SKM-1 treated with dmso at 0.1 percent for 144 hours (cell line): ENCODE measurements at regions not wholly inside any gene's neighbourhood (a gene's known extent, or its start where the extent isn't known, plus 50 kb on each side); places are given as distances from the start of the nearest gene placed in this dataset.

ENCODE experiments used
- DNase-seq: peaks from one replicate; lab custom pipeline; 2025; ENCODE audit not compliant: unreplicated experiment; lab: John Stamatoyannopoulos, UW

- DNase-seq: no peak
Observed at GRCh38 chr11:28636566-28636965, 528.4 kb downstream of the METTL15 start.

GRCh38 chr11:28636033-28636432 is 527.8 kb downstream of the METTL15 start:
- no peak for DNase-seq

- DNase-seq: no peak
Observed at GRCh38 chr11:28632338-28632737, 524.1 kb downstream of the METTL15 start.

- DNase-seq: no peak
Observed at GRCh38 chr11:28631148-28631547, 523.0 kb downstream of the METTL15 start.

GRCh38 chr11:28629235-28629634 is 521.0 kb downstream of the METTL15 start:
- DNase-seq: no peak

- no peak for DNase-seq
Observed at GRCh38 chr11:28628412-28628811, 520.2 kb downstream of the METTL15 start.

- DNase-seq: no peak
Observed at GRCh38 chr11:28627690-28628255, 519.6 kb downstream of the METTL15 start.

- DNase-seq: no peak
Observed at GRCh38 chr11:28625532-28625931, 517.3 kb downstream of the METTL15 start.

- no peak for DNase-seq
Observed at GRCh38 chr11:28621753-28622152, 513.6 kb downstream of the METTL15 start.

- no peak for DNase-seq
Observed at GRCh38 chr11:28619846-28620540, 511.8 kb downstream of the METTL15 start.

GRCh38 chr11:28618416-28618815 is 510.2 kb downstream of the METTL15 start:
- DNase-seq: no peak

- no peak for DNase-seq
Observed at GRCh38 chr11:28616160-28616965, 508.2 kb downstream of the METTL15 start.

- no peak for DNase-seq
Observed at GRCh38 chr11:28615542-28615941, 507.4 kb downstream of the METTL15 start.

- no peak for DNase-seq
Observed at GRCh38 chr11:28606930-28607329, 498.7 kb downstream of the METTL15 start.

GRCh38 chr11:28599656-28600055 is 491.5 kb downstream of the METTL15 start:
- DNase-seq: no peak

GRCh38 chr11:28598531-28598930 is 490.3 kb downstream of the METTL15 start:
- no peak for DNase-seq

- DNase-seq: no peak
Observed at GRCh38 chr11:28596816-28597215, 488.6 kb downstream of the METTL15 start.

- DNase-seq: no peak
Observed at GRCh38 chr11:28592141-28592540, 484.0 kb downstream of the METTL15 start.

GRCh38 chr11:28584992-28585391 is 476.8 kb downstream of the METTL15 start:
- no peak for DNase-seq

- DNase-seq: peak; percentile 33
Observed at GRCh38 chr11:28582506-28582905, 474.3 kb downstream of the METTL15 start.

- no peak for DNase-seq
Observed at GRCh38 chr11:28581286-28582242, 473.4 kb downstream of the METTL15 start.
